ENCODE measurements at regions not wholly inside any gene's neighbourhood (a gene's known extent, or its start where the extent isn't known, plus 50 kb on each side); places are given as distances from the start of the nearest gene placed in this dataset.

DNA sequence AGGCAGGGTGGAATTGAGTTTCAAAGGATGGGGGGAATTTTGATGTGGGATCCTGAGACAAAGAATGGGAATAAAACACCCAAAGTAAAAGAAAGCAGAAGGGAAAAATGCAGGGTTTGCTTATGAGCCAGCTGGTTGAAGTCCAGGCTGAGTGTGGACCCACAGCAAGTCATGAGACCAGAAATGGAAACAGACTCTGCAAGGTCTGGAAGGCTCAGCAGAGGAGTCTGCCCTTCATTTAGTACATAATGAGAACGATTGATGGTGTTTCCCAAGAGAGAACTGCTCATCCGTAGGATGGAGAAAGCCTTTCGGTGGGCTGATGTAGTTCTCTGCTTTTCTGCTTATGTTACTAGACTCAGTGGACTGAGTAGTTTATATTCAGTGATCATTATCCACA lies 259.1 kb downstream of the C4orf33 start:
- no peaks in the 10 kb centered on the region for H3K9me3 ChIP-seq (ENCODE audit: control insufficient read depth, insufficient read depth, low read length)
- H3K79me1 ChIP-seq (ENCODE audit: low read depth in 1 of 2, low read length in 2 of 2), result no peaks in the 10 kb centered on the region
- intact Hi-C loops (cut with micrococcal nuclease), result no loop called here
- no peak overlapping the region for H2BK15ac ChIP-seq (ENCODE audit: low read depth, low read length)
- H3K4me1 ChIP-seq (ENCODE audit: control insufficient read depth, insufficient read depth, low read length), result no peaks in the 10 kb centered on the region
- no peak overlapping the region for H3K4me2 ChIP-seq (ENCODE audit: low read depth, low read length)
- H3K9ac ChIP-seq (ENCODE audit: low read depth, low read length), result no peak overlapping the region
- H3K56ac ChIP-seq (ENCODE audit: extremely low read depth, insufficient read depth, low read length), result no peak overlapping the region
- no CpG with 5 or more reads among the region's 3 CpGs for WGBS, 2 experiments (ENCODE audit: extremely low coverage in 2 of 2, insufficient read length in 1 of 2)
- dilution Hi-C loops (cut with HindIII; ENCODE audit: low sequenced_read_pairs, unreplicated experiment), result no loop called here
- H3K23ac ChIP-seq (ENCODE audit: low read depth, low read length), result no peak overlapping the region
- no peak overlapping the region for H2BK120ac ChIP-seq (ENCODE audit: low read depth, low read length)
- no peak overlapping the region for H3K18ac ChIP-seq (ENCODE audit: low read depth, low read length)
- no peak overlapping the region for H2AFZ ChIP-seq (replicated peaks; ENCODE audit: low read length, poor library complexity)
- H3K9me1 ChIP-seq (ENCODE audit: insufficient read depth, low read length), result no peaks in the 10 kb centered on the region
- TF ChIP-seq POLR2A (IDR thresholded peaks at IDR 0.05; ENCODE audit: low read depth, low read length) (no peak), SMC3 (IDR thresholded peaks at IDR 0.05; ENCODE audit: low read depth, low read length) (no peak), MAFK (IDR thresholded peaks at IDR 0.05; ENCODE audit: low read depth, low read length) (no peak), MAZ (IDR thresholded peaks at IDR 0.05; ENCODE audit: borderline replicate concordance, low read depth, low read length) (no peak), CEBPB (IDR thresholded peaks at IDR 0.05; ENCODE audit: low read depth, low read length) (no peak), NFE2L2 (IDR thresholded peaks at IDR 0.05; ENCODE audit: low read depth, low read length) (no peak), RAD21 (IDR thresholded peaks at IDR 0.05; ENCODE audit: low read length) (no peak), FOS (IDR thresholded peaks at IDR 0.05; ENCODE audit: low read depth, low read length) (no peak), BHLHE40 (IDR thresholded peaks at IDR 0.05; ENCODE audit: low read depth, low read length) (no peak), CHD1 (IDR thresholded peaks at IDR 0.05; ENCODE audit: low read depth, low read length) (no peak), RCOR1 (IDR thresholded peaks at IDR 0.05; ENCODE audit: insufficient replicate concordance, low read length) (no peak)
- TF ChIP-seq, protein P1, sequence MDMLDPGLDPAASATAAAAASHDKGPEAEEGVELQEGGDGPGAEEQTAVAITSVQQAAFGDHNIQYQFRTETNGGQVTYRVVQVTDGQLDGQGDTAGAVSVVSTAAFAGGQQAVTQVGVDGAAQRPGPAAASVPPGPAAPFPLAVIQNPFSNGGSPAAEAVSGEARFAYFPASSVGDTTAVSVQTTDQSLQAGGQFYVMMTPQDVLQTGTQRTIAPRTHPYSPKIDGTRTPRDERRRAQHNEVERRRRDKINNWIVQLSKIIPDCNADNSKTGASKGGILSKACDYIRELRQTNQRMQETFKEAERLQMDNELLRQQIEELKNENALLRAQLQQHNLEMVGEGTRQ (IDR thresholded peaks at IDR 0.05; ENCODE audit: low read depth, low read length), result no peak
- H3K14ac ChIP-seq (replicated peaks; ENCODE audit: low read depth, low read length), result no peak overlapping the region
- H4K91ac ChIP-seq (ENCODE audit: insufficient read depth, low read depth, low read length), result no peak overlapping the region
- POLR2A ChIA-PET (ENCODE audit: unreplicated experiment), result no interaction called here
- H2BK20ac ChIP-seq (ENCODE audit: low read depth, low read length), result no peak overlapping the region
- H3K27ac ChIP-seq (ENCODE audit: insufficient read depth, low read length), result no peak overlapping the region
- in situ Hi-C loops (cut with MboI; ENCODE audit: low sequenced_read_pairs), result no loop called here
- no peak overlapping the region for H2BK5ac ChIP-seq (ENCODE audit: low read depth, low read length, poor library complexity, severe bottlenecking)
- H4K20me1 ChIP-seq (ENCODE audit: insufficient read depth, low read length), result no peaks in the 10 kb centered on the region
- H3K27me3 ChIP-seq (ENCODE audit: control insufficient read depth, insufficient read depth, low read length), result peaks cover 9% of the 10 kb centered on the region
- ATAC-seq (ENCODE audit: low read depth), result no peak
- H3K4ac ChIP-seq (ENCODE audit: low read depth, low read length), result no peak overlapping the region
- no peak overlapping the region for H4K8ac ChIP-seq (ENCODE audit: low read depth in 2 of 2, low read length in 2 of 2)
- no TSS peak for BruUV-seq (replicated peaks)
- no peak overlapping the region for H3K4me3 ChIP-seq (ENCODE audit: insufficient read depth, low read depth, low read length)
- H4K5ac ChIP-seq (ENCODE audit: low read depth, low read length), result no peak overlapping the region
- DNase-seq, result no peak
- H3K36me3 ChIP-seq (ENCODE audit: control insufficient read depth, insufficient read depth, low read length), result no peaks in the 10 kb centered on the region
- CTCF ChIA-PET, result no interaction called here
- no peak overlapping the region for H2AK5ac ChIP-seq (ENCODE audit: low read depth, low read length)
- H2AK9ac ChIP-seq (replicated peaks; ENCODE audit: low read depth, low read length, poor library complexity), result no peak overlapping the region

All from IMR-90 (cell line).